ENCODE measurements at regions not wholly inside any gene's neighbourhood (a gene's known extent, or its start where the extent isn't known, plus 50 kb on each side); places are given as distances from the start of the nearest gene placed in this dataset.
"Not testable (repeated sequence)": the region's sequence is repeated elsewhere in the genome, so short reads cannot be mapped to it uniquely, and the experiment has no call there.

GRCh38 chr16:86945166-86945900 is 367.0 kb downstream of the FOXL1 start:
- no peak for DNase-seq

- DNase-seq, result no peak
These were observed 368.0 kb downstream of the FOXL1 start for GRCh38 chr16:86946396-86946795.

GRCh38 chr16:86946981-86947380 is 368.6 kb downstream of the FOXL1 start:
- DNase-seq, result no peak

GRCh38 chr16:86948046-86948445 is 369.1 kb downstream of the C16orf95 start:
- DNase-seq, result no peak

- no peak for DNase-seq
These were observed 368.1 kb downstream of the C16orf95 start for GRCh38 chr16:86949116-86949515.

GRCh38 chr16:86949630-86950029 is 367.6 kb downstream of the C16orf95 start:
- no peak for DNase-seq

- DNase-seq, result no peak
These were observed 366.0 kb downstream of the C16orf95 start for GRCh38 chr16:86951041-86951822.

- DNase-seq, result no peak
These were observed 365.2 kb downstream of the C16orf95 start for GRCh38 chr16:86951831-86952598.

- no peak for DNase-seq
These were observed 364.4 kb downstream of the C16orf95 start for GRCh38 chr16:86952769-86953168.

- DNase-seq, result no peak
These were observed 363.4 kb downstream of the C16orf95 start for GRCh38 chr16:86953631-86954391.

GRCh38 chr16:86955136-86955855 is 361.9 kb downstream of the C16orf95 start:
- DNase-seq, result no peak

GRCh38 chr16:86956437-86956836 is 360.8 kb downstream of the C16orf95 start:
- no peak for DNase-seq

- DNase-seq, result not testable (repeated sequence)
These were observed 359.5 kb downstream of the C16orf95 start for GRCh38 chr16:86957662-86958198.

GRCh38 chr16:86958423-86958822 is 358.8 kb downstream of the C16orf95 start:
- DNase-seq, result no peak

- DNase-seq, result no peak
These were observed 358.0 kb downstream of the C16orf95 start for GRCh38 chr16:86959091-86959651.

GRCh38 chr16:86959729-86960128 is 357.5 kb downstream of the C16orf95 start:
- no peak for DNase-seq

- DNase-seq, result no peak
These were observed 356.9 kb downstream of the C16orf95 start for GRCh38 chr16:86960266-86960665.

GRCh38 chr16:86961171-86961601 is 356.0 kb downstream of the C16orf95 start:
- no peak for DNase-seq

- DNase-seq, result no peak
These were observed 354.9 kb downstream of the C16orf95 start for GRCh38 chr16:86962259-86962658.

- no peak for DNase-seq
These were observed 354.3 kb downstream of the C16orf95 start for GRCh38 chr16:86962913-86963312.
